Fibroblast of upper back skin (primary cell): ENCODE measurements at regions not wholly inside any gene's neighbourhood (a gene's known extent, or its start where the extent isn't known, plus 50 kb on each side); places are given as distances from the start of the nearest gene placed in this dataset.
"Not testable (repeated sequence)": the region's sequence is repeated elsewhere in the genome, so short reads cannot be mapped to it uniquely, and the experiment has no call there.

ENCODE experiments used
- DNase-seq: peaks from one replicate; pipeline ENCODE4 v3.0.0-alpha.2; 2013

DNA sequence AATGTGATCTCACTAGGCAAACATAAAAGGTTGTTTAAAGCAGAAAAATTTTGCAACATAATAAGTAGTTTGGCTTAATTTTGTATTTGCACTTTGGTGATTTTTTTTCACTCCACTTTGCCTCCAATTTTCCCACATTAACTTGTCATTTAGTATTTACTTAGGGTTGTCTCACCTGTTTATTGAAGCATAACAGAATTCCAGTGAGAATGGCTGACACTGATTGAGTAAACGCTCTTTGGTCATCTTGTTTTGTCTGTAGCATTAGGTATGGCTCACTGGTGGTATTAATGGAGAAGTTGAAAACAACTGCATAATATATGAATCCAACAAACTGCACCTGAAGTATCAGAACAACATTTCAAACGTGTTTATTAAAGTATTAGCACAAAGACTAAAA is 799.5 kb upstream of the ADGRL3 start:
- no peak for DNase-seq

- no peak for DNase-seq
Observed at GRCh38 chr4:60404027-60404426, 796.1 kb upstream of the ADGRL3 start.

DNA sequence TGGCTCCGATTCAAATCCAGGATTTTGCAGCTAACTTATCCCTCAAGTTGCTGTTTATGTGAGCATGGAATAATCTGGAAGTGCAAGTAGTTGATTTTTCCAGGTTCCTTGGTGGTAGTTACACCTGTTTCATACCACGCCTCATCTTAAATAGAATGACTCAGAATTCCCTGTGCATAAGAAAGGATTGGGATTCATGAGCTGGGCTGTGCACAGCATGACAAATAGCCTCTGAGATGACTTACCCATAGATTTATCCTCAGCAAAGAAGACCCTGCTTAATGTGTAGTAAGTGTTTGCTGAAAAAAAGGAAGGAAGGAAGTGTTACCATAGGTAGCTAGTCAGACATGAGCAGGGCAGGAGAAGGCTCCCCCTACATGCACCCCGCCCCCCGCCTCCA is 777.7 kb upstream of the ADGRL3 start:
- DNase-seq = no peak

GRCh38 chr4:60423573-60424184 is 776.4 kb upstream of the ADGRL3 start:
- not testable (repeated sequence) for DNase-seq

DNA sequence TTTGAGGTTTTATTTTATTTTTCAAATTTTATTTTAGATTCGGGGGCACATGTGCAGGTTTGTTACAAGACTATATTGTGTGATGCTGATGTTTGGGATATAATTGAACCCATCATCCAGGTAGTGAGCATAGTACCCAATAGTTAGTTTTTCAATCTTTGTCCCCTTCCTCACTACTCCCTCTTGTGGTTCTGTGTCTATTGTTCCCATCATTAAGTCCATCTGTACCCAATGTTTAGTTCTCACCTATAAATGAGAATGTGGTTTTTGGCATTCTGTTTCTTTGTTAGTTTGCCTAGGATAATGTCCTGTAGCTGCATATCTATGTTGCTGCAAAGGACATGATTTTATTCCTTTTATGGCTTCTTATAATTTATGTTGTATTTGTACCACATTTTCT is 767.2 kb upstream of the ADGRL3 start:
- no peak for DNase-seq

DNA sequence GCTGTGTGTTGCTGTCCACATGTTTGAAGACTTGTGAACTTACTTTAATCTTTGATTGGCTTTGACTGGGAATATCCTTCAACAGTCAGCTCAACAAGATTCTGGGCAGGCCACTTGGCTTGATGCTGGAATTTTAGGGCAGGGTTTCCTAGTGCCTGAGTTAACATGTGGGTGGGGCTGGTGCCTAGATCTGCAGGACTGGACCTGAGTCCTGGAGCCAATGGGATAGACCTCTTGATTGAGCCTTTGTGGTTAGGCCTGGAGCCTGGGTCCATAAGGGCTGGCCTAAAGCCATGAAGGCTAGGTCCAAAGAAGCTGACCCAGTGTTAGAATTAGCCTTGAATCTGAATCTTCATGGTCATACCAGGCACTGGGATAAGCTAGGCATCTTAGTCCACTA is 757.1 kb upstream of the ADGRL3 start:
- DNase-seq = no peak

DNA sequence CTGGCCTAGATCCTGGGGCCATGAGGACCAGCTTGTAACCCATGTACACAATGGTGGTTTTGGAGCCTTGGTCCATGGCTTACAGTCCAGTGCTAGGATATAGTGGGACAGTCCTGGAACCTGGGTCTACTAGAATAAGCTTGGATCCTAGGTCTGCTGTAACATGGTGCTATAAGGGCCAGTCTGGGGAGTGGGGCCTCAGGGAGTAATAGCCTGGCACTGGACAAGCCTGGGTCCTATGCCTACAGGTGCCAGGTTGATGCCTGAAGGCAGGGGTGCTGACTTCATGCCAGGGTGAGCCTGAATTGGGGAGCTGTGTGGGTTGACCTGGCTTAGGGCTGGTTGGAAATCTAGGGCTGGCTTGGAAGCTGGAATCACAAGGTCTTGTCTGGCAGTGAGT is 756.3 kb upstream of the ADGRL3 start:
- DNase-seq = no peak

- no peak for DNase-seq
Observed at GRCh38 chr4:60450054-60450453, 750.1 kb upstream of the ADGRL3 start.

DNA sequence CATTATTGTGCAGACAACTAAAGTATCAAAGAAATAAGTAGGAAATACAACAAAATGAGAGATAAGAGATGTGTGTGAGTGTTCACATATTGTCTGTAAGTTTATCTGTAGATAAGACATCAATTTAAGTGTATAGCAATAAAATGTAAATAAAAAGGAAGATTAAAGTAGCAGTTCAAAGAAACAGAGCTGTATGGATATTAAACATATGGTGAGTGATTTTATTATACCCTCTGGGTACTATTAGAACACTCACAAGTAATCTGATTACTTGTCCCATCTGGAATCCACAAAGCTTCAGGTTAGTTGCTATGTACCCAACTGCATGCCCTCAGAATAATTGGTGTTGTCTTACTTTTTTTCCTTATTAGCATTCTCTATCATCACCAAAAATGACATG is 747.9 kb upstream of the ADGRL3 start:
- no peak for DNase-seq

DNA sequence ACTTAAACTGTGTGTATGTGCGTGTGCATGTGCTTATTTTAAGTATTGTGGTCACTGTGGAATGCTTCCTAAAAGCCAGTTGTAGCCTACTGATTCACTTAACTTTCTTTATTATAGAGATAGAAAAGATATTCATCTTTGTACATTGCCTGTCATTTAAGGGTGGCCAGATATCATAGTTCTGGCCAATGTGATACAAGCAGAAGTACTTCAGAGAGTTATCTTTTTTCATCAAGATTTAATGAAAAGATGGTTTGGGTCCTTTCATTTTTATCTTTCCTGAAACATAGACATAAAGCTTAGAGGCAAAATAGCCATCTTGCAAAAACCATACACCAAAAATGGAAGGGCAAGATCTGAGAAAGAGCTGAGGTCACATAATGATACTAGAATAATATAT is 744.7 kb upstream of the ADGRL3 start:
- no peak for DNase-seq

DNA sequence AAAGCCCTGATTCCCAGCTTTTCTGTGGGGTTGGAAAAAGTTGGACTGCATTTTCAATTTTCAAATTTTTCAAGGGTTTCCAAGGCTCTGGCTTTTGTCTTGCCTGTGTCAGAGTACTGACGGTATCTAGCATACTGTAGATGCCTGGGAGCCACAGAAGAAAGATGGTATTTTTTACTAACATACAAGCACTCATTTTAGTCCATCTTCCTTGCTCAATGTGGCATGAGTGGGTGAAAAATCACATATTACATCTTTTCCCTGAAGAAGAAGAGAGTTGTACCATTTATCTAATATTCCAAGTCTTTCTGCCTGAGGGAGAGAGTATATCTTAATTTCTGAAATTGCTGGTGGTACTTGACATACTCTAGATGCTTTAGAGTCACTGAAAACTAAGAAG is 738.6 kb upstream of the ADGRL3 start:
- no peak for DNase-seq

DNA sequence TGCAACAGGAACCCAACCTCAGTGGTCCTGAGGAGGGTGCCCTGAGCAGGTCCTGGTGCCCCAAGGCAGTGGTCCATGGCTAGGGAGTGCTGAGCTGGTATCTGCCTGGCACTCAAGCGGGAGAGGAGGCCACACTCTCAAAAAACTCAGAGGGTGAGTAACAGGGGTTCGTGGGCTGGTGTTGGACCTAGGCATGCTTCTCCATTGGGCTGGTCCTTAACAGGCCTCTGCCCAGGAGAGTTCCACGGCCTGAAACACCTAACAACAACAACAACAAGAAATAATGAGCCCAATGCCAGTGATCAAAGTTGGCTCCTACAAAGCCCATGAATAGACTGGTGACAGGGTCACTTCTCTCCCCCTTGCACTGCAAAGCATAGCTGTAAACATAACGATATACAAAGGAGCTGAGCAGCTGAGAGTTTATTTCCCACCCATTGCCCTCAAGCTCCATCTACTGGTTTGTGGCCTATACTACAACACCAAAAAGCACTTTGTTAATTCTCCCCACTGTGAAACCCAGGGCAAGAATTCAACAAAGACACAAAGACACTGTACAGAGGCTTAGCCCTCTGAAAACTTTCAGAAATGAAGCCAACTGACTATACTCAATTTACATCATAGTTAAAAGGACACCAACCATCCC is 736.1 kb upstream of the ADGRL3 start:
- no peak for DNase-seq

DNA sequence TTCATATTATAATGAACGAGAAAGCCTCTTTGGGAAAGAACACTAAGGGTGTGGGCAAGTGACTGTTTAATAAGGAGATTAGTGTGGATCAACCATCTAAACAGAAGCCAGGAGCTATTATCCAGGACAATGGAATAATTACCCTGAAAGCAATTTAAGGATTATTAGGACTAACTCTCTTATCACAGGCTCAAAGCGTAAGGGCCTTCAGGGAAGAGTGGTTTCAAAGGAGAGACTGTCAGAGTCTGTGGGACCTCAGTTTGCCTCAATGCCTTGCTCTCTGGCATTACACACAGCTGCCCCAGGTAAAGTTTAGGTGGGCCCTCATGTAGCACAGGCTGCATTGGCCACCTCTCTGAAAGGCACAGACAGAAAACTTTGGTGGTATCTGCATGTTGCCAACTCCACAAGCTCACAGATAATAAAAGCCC is 717.2 kb upstream of the ADGRL3 start:
- no peak for DNase-seq

- peak; percentile 35 for DNase-seq
Observed at GRCh38 chr4:60485276-60485675, 714.9 kb upstream of the ADGRL3 start.

GRCh38 chr4:60487118-60487761 is 712.9 kb upstream of the ADGRL3 start:
- DNase-seq = not testable (repeated sequence)

- DNase-seq = no peak
Observed at GRCh38 chr4:60500810-60501209, 699.3 kb upstream of the ADGRL3 start.

DNA sequence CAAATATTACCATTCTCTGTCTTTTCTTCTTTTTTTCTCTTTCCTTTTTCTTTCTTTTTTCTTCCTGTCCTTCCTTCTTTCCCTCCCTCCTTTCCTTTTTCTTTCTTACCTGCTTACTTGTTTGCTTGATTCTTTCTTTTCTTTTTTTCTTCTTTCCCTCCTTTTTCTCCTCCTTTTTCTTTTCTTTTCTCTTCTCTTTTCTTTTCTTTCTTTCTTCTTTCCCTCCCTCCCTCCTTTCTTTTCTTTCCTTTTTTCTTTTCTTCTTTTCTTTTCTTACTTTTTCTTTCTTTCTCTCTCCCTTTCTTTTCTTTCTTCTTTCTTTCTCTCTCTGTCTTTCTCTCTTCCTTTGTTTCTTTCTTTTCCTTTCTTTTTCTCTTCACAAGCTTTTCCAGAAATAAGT is 697.4 kb upstream of the ADGRL3 start:
- DNase-seq = no peak

DNA sequence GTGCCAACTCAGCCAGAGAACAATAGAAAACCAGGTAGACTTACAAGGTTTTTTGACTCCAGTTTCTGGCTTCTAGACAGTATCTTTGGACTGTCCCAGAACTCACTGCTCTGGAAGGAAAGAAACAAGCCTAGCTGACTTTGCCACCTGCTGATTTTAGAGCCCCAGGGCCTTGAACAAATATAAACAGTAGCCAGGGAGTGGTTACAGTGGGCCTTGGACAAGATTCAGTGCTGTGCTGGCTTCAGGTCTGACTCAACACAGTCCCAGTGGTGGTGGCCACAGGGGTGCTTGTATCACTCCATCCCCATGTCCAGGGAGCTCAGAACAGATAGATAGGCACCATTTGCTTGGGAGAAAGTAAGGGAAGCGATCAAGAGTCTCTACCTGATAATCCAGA is 694.1 kb upstream of the ADGRL3 start:
- no peak for DNase-seq

GRCh38 chr4:60522265-60522664 is 677.9 kb upstream of the ADGRL3 start:
- DNase-seq = no peak

GRCh38 chr4:60531776-60532379 is 668.2 kb upstream of the ADGRL3 start:
- DNase-seq = no peak

DNA sequence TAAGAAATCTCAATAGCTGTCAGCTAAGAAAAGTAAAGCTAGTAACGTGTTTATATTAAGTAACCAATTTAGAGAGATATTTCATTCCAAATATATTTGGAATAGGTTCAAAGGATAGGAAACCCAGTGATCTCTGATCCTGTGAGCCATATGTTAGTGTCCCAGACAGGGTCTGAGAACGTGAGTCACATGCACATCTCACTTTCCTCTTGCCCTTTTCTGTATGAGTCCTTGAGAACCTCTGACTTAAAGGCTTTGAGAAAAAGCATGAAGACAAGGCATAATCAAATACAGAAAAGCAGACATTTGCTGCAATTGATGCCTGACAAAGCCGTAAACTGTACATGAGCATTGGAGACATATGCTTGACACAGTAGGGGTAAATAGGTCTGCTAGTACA is 655.1 kb upstream of the ADGRL3 start:
- DNase-seq = no peak

GRCh38 chr4:60562334-60562733 is 637.8 kb upstream of the ADGRL3 start:
- no peak for DNase-seq

DNA sequence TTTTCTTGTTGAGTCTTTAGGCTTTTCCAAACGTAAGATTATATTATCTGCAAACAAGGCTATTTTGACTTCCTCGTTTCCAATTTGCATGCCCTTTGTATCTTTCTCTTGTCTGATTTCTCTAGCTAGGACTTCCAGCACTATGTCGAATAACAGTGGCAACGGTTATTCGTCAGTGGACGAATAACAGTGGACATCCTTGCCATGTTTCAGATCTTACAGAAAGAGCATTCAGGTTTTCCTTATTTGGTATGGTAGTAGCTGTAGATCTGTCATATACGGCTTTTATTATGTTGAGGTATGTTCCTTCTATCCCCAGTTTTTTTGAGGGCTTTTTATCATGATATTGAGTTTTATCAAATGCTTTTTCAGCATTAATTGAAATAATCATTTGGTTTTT is 634.6 kb upstream of the ADGRL3 start:
- no peak for DNase-seq

- no peak for DNase-seq
Observed at GRCh38 chr4:60575336-60575735, 624.8 kb upstream of the ADGRL3 start.
